ENCODE measurements at regions not wholly inside any gene's neighbourhood (a gene's known extent, or its start where the extent isn't known, plus 50 kb on each side); places are given as distances from the start of the nearest gene placed in this dataset.
A peak's percentile ranks its signal among the peaks of the same experiment; 100 is the strongest.

GRCh38 chr20:17885076-17885475 is 83.5 kb downstream of the SNX5 start:
- intact Hi-C loops (cut with DNase I; ENCODE audit: low total_unique reads), result no loop called here
- no peaks in the 10 kb centered on the region for H3K27me3 ChIP-seq
- no peak for TF ChIP-seq POLR2AphosphoS5 (IDR thresholded peaks at IDR 0.05)
- TF ChIP-seq, protein P1, sequence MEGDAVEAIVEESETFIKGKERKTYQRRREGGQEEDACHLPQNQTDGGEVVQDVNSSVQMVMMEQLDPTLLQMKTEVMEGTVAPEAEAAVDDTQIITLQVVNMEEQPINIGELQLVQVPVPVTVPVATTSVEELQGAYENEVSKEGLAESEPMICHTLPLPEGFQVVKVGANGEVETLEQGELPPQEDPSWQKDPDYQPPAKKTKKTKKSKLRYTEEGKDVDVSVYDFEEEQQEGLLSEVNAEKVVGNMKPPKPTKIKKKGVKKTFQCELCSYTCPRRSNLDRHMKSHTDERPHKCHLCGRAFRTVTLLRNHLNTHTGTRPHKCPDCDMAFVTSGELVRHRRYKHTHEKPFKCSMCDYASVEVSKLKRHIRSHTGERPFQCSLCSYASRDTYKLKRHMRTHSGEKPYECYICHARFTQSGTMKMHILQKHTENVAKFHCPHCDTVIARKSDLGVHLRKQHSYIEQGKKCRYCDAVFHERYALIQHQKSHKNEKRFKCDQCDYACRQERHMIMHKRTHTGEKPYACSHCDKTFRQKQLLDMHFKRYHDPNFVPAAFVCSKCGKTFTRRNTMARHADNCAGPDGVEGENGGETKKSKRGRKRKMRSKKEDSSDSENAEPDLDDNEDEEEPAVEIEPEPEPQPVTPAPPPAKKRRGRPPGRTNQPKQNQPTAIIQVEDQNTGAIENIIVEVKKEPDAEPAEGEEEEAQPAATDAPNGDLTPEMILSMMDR (IDR thresholded peaks at IDR 0.05), result no peak
- TF ChIP-seq POLR2A (IDR thresholded peaks at IDR 0.05), result no peak

GRCh38 chr20:17884307-17885003 is 84.1 kb downstream of the SNX5 start:
- Histone ChIP-seq H3K4me1 (peaks cover 4 to 6% of the 10 kb centered on the region in 2 donors), H3K36me3 (no peaks in the 10 kb centered on the region), H3K27me3 (no peaks in the 10 kb centered on the region), H3K4me3 (no peak overlapping the region), H3K27ac (peak overlapping the region in 1 of 2 donors; percentile 82), H3K9me3 (no peaks in the 10 kb centered on the region)
- no peak for DNase-seq (ENCODE audit: low spot score in 2 of 2)
- intact Hi-C loops (cut with DNase I; ENCODE audit: low total_unique reads), result no loop called here
- no peak for TF ChIP-seq POLR2A (IDR thresholded peaks at IDR 0.05)
- TF ChIP-seq, protein P1 (IDR thresholded peaks at IDR 0.05), result no peak
- TF ChIP-seq POLR2AphosphoS5 (IDR thresholded peaks at IDR 0.05), result no peak

More at GRCh38 chr20:17885076-17885475, 83.5 kb downstream of the SNX5 start:
- Histone ChIP-seq H3K9me3 (peaks cover 0 to 3% of the 10 kb centered on the region in 2 donors), H3K4me3 (no peak overlapping the region), H3K27ac (no peak overlapping the region), H3K36me3 (no peaks in the 10 kb centered on the region), H3K4me1 (peaks cover 4 to 6% of the 10 kb centered on the region in 2 donors)
- no peak for DNase-seq (ENCODE audit: low spot score in 2 of 2)

DNA sequence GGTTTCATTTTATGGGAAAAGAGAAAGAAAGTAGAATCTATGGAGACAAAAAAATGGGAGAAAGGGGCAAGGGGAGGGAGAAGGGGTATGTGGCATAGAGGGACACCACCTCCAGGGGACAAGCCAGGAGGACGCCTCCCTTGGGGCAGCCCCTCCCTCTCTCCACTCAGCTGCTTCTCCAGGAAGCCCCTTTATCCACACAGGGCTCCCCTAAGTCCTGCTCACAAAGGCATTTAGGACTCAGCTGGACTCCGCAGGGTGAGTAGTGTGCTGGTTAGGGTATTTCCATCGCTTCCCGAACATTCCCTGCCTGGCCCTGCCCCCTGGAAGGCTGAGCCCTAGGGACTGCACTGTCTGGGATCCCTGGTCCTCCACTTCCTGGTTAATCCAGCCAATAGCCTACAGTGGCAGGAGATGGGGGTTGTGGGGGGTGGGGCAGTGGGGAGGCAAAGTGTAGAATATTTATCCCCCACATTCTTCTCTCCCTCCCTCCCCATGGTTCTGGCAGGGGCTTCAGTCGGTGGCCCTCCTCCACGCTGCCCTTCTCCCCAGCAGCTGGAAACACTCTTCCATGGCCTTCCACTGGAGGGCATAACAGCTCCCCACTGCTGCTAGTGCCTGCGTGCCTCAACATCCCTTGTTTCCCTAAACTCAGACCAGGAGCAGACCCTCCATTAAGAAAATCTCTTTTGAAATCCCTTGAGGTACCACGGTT is 84.8 kb downstream of the SNX5 start:
- no peaks in the 10 kb centered on the region for H3K36me3 ChIP-seq
- H3K27me3 ChIP-seq, result no peaks in the 10 kb centered on the region
- TF ChIP-seq POLR2AphosphoS5 (IDR thresholded peaks at IDR 0.05), result no peak
- TF ChIP-seq POLR2A (IDR thresholded peaks at IDR 0.05), result no peak
- TF ChIP-seq, protein P1 (IDR thresholded peaks at IDR 0.05), result no peak
- H3K4me1 ChIP-seq, result peaks cover 4 to 6% of the 10 kb centered on the region in 2 donors
- H3K27ac ChIP-seq, result peak overlapping the region; percentile 82 to 84
- no peak overlapping the region for H3K4me3 ChIP-seq
- no peaks in the 10 kb centered on the region for H3K9me3 ChIP-seq
- DNase-seq (ENCODE audit: low spot score in 2 of 2), result no peak
- intact Hi-C loops (cut with DNase I; ENCODE audit: low total_unique reads), result no loop called here

DNA sequence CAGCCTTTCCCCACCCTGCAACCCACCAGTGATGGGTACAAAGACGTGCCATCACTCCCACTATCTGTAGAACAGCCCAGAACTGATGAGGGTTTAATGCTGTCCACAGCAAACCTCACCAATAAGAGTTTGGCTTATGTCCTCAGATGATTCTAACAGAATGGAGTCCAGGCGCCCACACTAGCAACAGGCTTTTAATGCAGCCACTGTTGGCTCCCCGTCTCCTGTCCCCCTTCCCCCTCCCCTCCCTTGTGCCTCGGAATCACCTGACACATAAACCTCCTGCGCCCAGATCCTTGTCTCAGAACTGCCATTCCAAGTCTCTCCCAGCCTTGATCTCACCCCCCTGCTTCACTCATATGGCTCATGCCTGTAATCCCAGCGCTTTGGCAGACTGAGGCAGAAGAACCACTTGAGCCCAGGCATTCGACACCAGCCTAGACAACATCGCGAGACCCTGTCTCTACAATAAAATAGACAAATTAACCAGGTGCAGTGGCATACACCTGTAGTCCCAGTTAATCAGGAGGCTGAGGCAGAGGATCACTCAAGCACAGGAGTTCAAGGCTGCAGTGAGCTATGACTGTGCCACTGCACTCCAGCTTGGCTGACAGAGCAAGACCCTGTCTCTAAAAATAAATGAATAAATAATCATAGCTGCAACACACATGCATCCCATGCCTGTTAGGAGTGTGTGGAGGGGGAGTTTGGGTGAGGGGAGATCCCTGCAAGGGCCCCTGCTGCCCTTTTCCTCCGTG is 85.6 kb downstream of the SNX5 start:
- intact Hi-C loops (cut with DNase I; ENCODE audit: low total_unique reads), result no loop called here
- no peak for DNase-seq (ENCODE audit: low spot score in 2 of 2)
- no peak overlapping the region for H3K4me3 ChIP-seq
- H3K27ac ChIP-seq, result peak overlapping the region; percentile 82 to 84
- H3K27me3 ChIP-seq, result no peaks in the 10 kb centered on the region
- no peaks in the 10 kb centered on the region for H3K9me3 ChIP-seq
- TF ChIP-seq POLR2A (IDR thresholded peaks at IDR 0.05), result no peak
- no peak for TF ChIP-seq POLR2AphosphoS5 (IDR thresholded peaks at IDR 0.05)
- TF ChIP-seq, protein P1 (IDR thresholded peaks at IDR 0.05), result no peak
- H3K36me3 ChIP-seq, result no peaks in the 10 kb centered on the region
- H3K4me1 ChIP-seq, result peaks cover 4 to 6% of the 10 kb centered on the region in 2 donors

Measured in breast epithelium (tissue), 4 donors.